Upper lobe of left lung (tissue), 6 donors: ENCODE measurements at regions not wholly inside any gene's neighbourhood (a gene's known extent, or its start where the extent isn't known, plus 50 kb on each side); places are given as distances from the start of the nearest gene placed in this dataset.

Source experiments
- ATAC-seq, 2 donors: fragments of 200-7000 bp; cut with Tn5 transposase; one replicate each; pipeline ENCODE4 v1.9.1; 2022; ENCODE audit warnings: mild to moderate bottlenecking in 2 of 2, moderate library complexity in 2 of 2; ENCODE audit not compliant: low FRiP score in 2 of 2
- DNase-seq, 2 donors: peaks; one replicate each; pipeline ENCODE4 v3.0.0-alpha.2; 2019 to 2020
- H3K27ac ChIP-seq, 4 donors: fragments of 200-600 bp; sonication (generic); one replicate each; pipeline ENCODE4 v1.5.1; 2016 to 2019
- H3K27me3 ChIP-seq, 4 donors: fragments of 200-600 bp; sonication (generic); one replicate each; pipeline ENCODE4 v1.5.1; 2017 to 2019
- H3K36me3 ChIP-seq, 4 donors: fragments of 200-600 bp; sonication (generic); one replicate each; pipeline ENCODE4 v1.5.1; 2016 to 2019
- H3K4me1 ChIP-seq, 4 donors: fragments of 200-600 bp; sonication (generic); one replicate each; pipeline ENCODE4 v1.5.1; 2018 to 2019
- H3K4me3 ChIP-seq, 4 donors: fragments of 200-600 bp; sonication (generic); one replicate each; pipeline ENCODE4 v1.5.1; 2017 to 2019; ENCODE audit warnings: mild to moderate bottlenecking in 2 of 4, moderate library complexity in 1 of 4
- H3K9me3 ChIP-seq, 4 donors: fragments of 200-600 bp; sonication (generic); one replicate each; pipeline ENCODE4 v1.5.1; 2018 to 2019
- EP300 ChIP-seq, 4 donors: sonication (generic); formaldehyde crosslinking; IDR thresholded peaks; one replicate each; pipeline ENCODE4 v1.5.1; 2017; ENCODE audit warnings: antibody characterized with exemption in 4 of 4, control low read depth in 2 of 4
- POLR2A ChIP-seq, 4 donors: fragments of 450-650 bp; IDR thresholded peaks; one replicate each; pipeline ENCODE4 v1.5.1; 2016 to 2017; ENCODE audit warnings: antibody characterized with exemption in 4 of 4, mild to moderate bottlenecking in 2 of 4
- POLR2AphosphoS5 ChIP-seq, 2 donors: sonication (generic); formaldehyde crosslinking; IDR thresholded peaks; one replicate each; pipeline ENCODE4 v1.5.1; 2017; ENCODE audit warnings: antibody characterized with exemption in 2 of 2
- WGBS, 2 donors: methylation state at CpG; one replicate each; pipeline ENCODE4 v1.1.5; 2017 to 2018; 5-methylcytosine and 5-hydroxymethylcytosine counted together
- TF ChIP-seq, protein P1 (sequence below), 6 experiments: fragments of 450-650 bp in 4 of 6; fragments of 200-600 bp in 2 of 6; sonication (generic) in 2 of 6; IDR thresholded peaks; one replicate each; pipeline ENCODE4 v1.5.1; 2016 to 2019; ENCODE audit warnings: antibody characterized with exemption in 6 of 6
- donor health status: DM: no; HTN: no; CAD: no; lungs with moderate emphysema.
- donor health status: DM: no; HTN: yes; CAD: no; lungs with severe emphysema.

- no peak overlapping the region for H3K27ac ChIP-seq
- peaks cover 0 to under 1% (median 0%) of the 10 kb centered on the region in 4 donors for H3K4me1 ChIP-seq
- no peak for DNase-seq
- no peaks in the 10 kb centered on the region for H3K27me3 ChIP-seq
- no peak overlapping the region for H3K4me3 ChIP-seq
- no peak for TF ChIP-seq EP300 (IDR thresholded peaks at IDR 0.05)
- no peak for TF ChIP-seq POLR2AphosphoS5 (IDR thresholded peaks at IDR 0.05)
- TF ChIP-seq POLR2A (IDR thresholded peaks at IDR 0.05), result no peak
- TF ChIP-seq, protein P1, sequence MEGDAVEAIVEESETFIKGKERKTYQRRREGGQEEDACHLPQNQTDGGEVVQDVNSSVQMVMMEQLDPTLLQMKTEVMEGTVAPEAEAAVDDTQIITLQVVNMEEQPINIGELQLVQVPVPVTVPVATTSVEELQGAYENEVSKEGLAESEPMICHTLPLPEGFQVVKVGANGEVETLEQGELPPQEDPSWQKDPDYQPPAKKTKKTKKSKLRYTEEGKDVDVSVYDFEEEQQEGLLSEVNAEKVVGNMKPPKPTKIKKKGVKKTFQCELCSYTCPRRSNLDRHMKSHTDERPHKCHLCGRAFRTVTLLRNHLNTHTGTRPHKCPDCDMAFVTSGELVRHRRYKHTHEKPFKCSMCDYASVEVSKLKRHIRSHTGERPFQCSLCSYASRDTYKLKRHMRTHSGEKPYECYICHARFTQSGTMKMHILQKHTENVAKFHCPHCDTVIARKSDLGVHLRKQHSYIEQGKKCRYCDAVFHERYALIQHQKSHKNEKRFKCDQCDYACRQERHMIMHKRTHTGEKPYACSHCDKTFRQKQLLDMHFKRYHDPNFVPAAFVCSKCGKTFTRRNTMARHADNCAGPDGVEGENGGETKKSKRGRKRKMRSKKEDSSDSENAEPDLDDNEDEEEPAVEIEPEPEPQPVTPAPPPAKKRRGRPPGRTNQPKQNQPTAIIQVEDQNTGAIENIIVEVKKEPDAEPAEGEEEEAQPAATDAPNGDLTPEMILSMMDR (IDR thresholded peaks at IDR 0.05), result no peak
- WGBS, 2 donors, result 81 to 85% methylated on average over 16 to 20 of the region's 20 CpGs
- no peaks in the 10 kb centered on the region for H3K36me3 ChIP-seq
- no peaks in the 10 kb centered on the region for H3K9me3 ChIP-seq
- ATAC-seq, result no peak
Observed at GRCh38 chr15:70354346-70354905, 256.7 kb upstream of the TLE3 start.

DNA sequence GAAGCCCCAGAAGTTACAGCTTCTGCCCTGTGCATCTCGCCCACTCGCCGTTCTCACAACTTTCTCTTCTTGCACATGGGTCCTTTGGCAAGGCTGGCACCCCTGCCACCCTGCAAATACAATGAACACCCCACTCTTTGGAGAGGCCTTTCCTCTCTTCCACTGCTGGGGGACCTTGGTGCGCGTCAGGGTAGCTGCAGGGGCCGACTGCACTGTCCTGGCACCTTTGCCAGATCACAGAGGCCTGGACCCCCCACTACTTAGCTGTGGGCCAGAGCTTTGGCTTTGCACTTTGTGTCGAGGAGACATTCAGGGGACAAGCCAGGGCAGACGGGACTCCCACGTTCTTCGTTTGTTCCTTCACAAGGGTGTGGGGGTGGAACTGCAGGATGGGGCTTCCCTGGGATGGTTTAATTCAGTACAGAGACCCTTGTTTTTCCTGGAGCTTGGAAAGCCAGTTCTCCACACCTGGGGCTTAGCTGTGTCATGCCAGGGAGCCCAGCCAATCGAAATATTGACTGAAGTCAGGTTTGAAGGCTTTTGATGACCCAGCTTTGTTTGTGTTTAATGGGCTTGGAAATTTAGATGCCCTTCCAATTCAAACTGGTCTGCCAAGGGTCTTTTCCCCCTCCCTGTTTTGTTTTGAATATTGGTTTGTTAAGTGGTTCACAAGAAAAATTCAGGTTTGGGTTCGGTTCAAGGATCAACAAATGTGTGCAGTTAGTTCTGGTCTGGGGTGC lies 256.1 kb upstream of the TLE3 start:
- 94 to 95% methylated on average over 10 to 12 of the region's 12 CpGs for WGBS, 2 donors
- Histone ChIP-seq H3K9me3 (no peaks in the 10 kb centered on the region), H3K27me3 (no peaks in the 10 kb centered on the region), H3K4me1 (peaks cover 0 to 5% (median 0%) of the 10 kb centered on the region in 4 donors), H3K4me3 (no peak overlapping the region), H3K27ac (no peak overlapping the region), H3K36me3 (no peaks in the 10 kb centered on the region)
- TF ChIP-seq POLR2AphosphoS5 (IDR thresholded peaks at IDR 0.05) (no peak), POLR2A (IDR thresholded peaks at IDR 0.05) (no peak), EP300 (IDR thresholded peaks at IDR 0.05) (no peak)
- TF ChIP-seq, protein P1 (IDR thresholded peaks at IDR 0.05), result no peak
- ATAC-seq (no peak), DNase-seq (no peak)

GRCh38 chr15:70351941-70352774 lies 254.4 kb upstream of the TLE3 start:
- H3K36me3 ChIP-seq, result no peaks in the 10 kb centered on the region
- no peak overlapping the region for H3K4me3 ChIP-seq
- no peak for DNase-seq
- 100% methylated on average over 3 of the region's 3 CpGs for WGBS, 2 donors
- TF ChIP-seq, protein P1 (IDR thresholded peaks at IDR 0.05), result no peak
- no peak for TF ChIP-seq POLR2A (IDR thresholded peaks at IDR 0.05)
- TF ChIP-seq POLR2AphosphoS5 (IDR thresholded peaks at IDR 0.05), result no peak
- no peak for TF ChIP-seq EP300 (IDR thresholded peaks at IDR 0.05)
- no peaks in the 10 kb centered on the region for H3K9me3 ChIP-seq
- ATAC-seq, result no peak
- H3K27ac ChIP-seq, result no peak overlapping the region
- H3K4me1 ChIP-seq, result peaks cover 0 to 8% (median 3%) of the 10 kb centered on the region in 4 donors
- no peaks in the 10 kb centered on the region for H3K27me3 ChIP-seq

DNA sequence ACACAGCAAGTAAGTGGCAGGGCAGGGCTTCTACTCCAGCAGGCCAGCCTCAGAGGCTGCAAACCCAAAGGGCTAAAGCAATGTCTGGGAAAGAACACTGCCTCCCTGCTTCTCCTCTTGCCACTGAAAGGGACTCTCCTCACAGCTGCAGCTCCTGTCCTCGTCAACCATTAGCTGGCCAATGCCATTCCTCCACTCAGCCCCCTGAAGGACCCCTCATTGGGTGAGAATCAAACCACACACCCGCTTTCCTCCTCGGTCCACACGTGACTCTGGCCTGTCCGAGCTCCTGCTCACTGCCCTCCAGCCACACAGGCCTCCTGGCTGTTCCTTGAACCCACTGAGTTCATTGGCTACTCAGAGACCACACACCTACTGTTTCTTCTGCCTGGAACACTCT lies 253.7 kb upstream of the TLE3 start:
- Histone ChIP-seq H3K36me3 (no peaks in the 10 kb centered on the region), H3K4me3 (no peak overlapping the region), H3K27me3 (no peaks in the 10 kb centered on the region), H3K9me3 (no peaks in the 10 kb centered on the region), H3K4me1 (peaks cover 0 to 8% (median 3%) of the 10 kb centered on the region in 4 donors), H3K27ac (no peak overlapping the region)
- ATAC-seq (no peak), DNase-seq (no peak)
- WGBS, 2 donors, result 99 to 100% methylated on average over 5 of the region's 5 CpGs
- no peak for TF ChIP-seq EP300 (IDR thresholded peaks at IDR 0.05)
